Astrocyte of the spinal cord (primary cell): ENCODE measurements at regions not wholly inside any gene's neighbourhood (a gene's known extent, or its start where the extent isn't known, plus 50 kb on each side); places are given as distances from the start of the nearest gene placed in this dataset.

Experiments used
- DNase-seq: peaks from one replicate; pipeline ENCODE4 v3.0.0; 2011; ENCODE audit warnings: low read depth, low spot score
- H3K4me3 ChIP-seq: 2 replicates; pipeline ENCODE4 v1.5.1; 2011; ENCODE audit warnings: low read depth, mild to moderate bottlenecking, low read length, moderate library complexity
- in situ Hi-C: cut with HindIII; loops from 2 replicates; pipeline ENCODE4 v1.10.0; 2017; ENCODE audit warnings: low sequenced_read_pairs
- TF ChIP-seq, protein P1 (sequence below): IDR thresholded peaks from 2 replicates; pipeline ENCODE4 v1.5.1; 2012; ENCODE audit warnings: low read depth, mild to moderate bottlenecking, low read length, inconsistent platforms

DNA sequence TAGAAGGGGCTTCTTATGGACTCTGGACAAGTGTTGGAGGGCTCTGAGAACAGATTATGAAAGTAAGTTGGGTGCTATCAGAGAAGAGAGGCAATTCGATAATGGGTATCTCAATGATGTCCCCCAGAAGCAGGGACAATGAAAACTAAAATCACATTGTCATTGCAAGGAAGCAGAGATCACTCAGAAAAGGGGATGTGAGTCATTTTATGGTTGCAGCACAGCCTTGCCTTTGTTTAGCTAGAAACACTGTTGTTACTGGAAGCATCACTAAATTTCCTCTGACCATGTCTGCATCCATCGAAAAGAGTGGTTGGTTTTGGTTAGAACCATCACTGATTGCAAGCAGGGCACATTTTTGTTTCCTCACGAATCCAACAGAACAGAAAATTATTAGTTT lies 246.8 kb upstream of the NWD2 start:
- TF ChIP-seq, protein P1, sequence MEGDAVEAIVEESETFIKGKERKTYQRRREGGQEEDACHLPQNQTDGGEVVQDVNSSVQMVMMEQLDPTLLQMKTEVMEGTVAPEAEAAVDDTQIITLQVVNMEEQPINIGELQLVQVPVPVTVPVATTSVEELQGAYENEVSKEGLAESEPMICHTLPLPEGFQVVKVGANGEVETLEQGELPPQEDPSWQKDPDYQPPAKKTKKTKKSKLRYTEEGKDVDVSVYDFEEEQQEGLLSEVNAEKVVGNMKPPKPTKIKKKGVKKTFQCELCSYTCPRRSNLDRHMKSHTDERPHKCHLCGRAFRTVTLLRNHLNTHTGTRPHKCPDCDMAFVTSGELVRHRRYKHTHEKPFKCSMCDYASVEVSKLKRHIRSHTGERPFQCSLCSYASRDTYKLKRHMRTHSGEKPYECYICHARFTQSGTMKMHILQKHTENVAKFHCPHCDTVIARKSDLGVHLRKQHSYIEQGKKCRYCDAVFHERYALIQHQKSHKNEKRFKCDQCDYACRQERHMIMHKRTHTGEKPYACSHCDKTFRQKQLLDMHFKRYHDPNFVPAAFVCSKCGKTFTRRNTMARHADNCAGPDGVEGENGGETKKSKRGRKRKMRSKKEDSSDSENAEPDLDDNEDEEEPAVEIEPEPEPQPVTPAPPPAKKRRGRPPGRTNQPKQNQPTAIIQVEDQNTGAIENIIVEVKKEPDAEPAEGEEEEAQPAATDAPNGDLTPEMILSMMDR: no peak

DNA sequence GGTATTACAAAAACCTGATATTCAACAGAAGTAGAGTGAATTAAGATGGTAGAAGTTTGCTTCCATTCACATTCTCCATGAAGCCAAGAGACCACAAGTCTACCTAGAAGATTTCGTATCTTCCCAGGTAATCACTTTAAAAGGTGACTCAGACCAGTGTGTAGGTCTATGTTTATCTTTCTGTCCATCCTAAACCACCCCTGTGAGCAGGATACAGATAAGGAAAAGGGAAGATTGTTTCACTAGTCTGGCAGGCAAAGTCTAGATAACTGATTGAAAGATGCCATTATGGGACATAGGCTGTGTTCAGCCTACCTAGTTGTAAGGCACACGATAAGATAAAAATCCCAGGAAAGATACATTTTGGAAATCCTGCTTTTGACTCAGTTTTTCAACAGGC lies 244.3 kb upstream of the NWD2 start:
- no peak for DNase-seq
- in situ Hi-C loops: no loop called here
- no peak overlapping the region for H3K4me3 ChIP-seq
- TF ChIP-seq, protein P1: no peak

More for the DNA sequence above, 246.8 kb upstream of the NWD2 start:
- in situ Hi-C loops: no loop called here
- no peak overlapping the region for H3K4me3 ChIP-seq
- DNase-seq: peak; percentile 19

DNA sequence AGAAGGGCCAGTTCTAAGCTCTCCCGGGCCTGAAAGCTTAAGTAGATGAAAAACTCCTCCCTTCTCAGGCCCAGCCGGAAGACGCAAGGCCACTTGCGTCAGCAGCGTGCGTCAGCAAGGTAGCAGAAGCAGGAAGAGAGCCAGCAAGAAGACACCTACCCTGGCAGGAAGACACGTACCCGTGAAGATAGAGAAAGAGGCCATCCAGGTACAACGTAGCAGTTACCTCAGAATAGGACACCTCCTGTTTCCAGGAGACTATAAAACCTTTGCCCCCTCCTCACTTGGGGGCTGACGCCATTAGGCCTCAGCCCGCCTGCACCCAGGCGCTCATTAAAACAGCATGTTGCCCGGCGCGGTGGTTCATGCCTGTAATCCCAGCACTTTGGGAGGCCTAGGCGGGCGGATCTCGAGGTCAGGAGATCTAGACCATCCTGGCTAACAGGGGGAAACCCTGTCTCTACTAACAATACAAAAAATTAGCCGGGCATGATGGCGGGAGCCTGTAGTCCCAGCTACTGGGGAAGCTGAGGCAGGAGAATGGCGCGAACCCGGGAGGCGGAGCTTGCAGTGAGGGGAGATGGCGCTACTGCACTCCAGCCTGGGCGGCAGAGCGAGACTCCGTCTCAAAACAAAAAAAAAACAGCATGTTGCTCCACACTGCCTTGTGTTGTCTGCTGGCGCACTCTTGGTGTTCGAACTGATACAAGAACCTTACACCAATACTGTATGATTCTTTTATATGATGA lies 242.7 kb upstream of the NWD2 start:
- TF ChIP-seq, protein P1: no peak
- no peak overlapping the region for H3K4me3 ChIP-seq
- in situ Hi-C loops: no loop called here
- DNase-seq: no peak

DNA sequence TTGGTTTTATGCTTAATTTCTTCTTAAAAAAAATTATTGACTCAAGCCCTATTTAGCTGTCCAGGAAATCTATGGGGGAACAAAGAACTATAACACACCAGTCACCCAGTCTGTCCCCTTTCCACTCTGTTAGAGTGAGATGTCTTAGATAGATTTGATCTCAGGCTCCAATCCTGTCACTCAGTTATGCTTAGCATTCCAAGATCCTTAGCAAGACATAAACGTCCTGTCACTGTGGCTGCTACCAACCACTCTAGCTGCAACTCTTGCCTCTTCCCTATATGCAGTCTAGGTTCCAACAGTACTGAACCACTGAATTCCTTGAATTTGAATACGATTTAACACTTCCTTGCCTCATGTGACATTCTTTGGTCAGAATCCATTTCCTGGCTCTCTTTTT lies 241.9 kb upstream of the NWD2 start:
- TF ChIP-seq, protein P1: no peak
- in situ Hi-C loops: no loop called here
- DNase-seq: no peak
- no peak overlapping the region for H3K4me3 ChIP-seq

DNA sequence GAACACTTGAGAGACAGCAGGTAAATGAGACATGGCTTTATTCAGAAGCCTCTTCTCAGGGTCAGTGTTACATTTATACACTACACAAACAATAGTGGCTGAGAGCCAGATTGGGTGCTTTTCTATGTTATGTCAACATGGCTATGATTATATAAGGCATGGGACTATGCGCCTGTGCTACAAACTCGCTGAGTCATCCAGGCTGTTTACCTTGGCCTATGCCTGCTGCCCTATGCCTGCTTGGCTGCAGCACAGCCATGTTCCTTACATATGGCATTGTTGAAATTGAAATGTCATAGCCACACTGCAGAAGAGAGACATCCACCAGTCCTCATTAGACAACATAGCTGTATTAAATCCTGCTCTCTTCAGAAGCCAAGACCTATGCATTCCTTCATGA lies 236.3 kb upstream of the NWD2 start:
- H3K4me3 ChIP-seq: no peak overlapping the region
- in situ Hi-C loops: no loop called here
- peak; percentile 64 for DNase-seq
- TF ChIP-seq, protein P1: no peak

DNA sequence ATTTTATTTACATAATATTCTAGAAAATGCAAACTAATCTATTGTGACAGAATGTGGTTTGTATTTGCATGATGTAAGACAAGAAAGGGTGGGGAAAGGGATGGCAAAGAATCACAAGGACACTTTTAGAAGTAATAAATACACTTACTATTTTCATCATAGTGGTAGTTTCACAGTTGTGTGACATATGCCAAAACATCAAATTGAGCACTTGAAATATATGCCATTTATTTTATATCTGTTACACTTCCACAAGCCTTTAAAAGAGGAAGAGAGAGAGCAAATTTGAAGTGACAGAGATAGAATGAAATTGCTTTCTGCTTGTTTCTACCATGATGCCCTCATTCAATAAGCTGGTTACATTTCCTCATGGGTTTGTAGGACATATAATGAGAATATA lies 230.0 kb upstream of the NWD2 start:
- no peak overlapping the region for H3K4me3 ChIP-seq
- DNase-seq: no peak
- TF ChIP-seq, protein P1: no peak
- in situ Hi-C loops: no loop called here

DNA sequence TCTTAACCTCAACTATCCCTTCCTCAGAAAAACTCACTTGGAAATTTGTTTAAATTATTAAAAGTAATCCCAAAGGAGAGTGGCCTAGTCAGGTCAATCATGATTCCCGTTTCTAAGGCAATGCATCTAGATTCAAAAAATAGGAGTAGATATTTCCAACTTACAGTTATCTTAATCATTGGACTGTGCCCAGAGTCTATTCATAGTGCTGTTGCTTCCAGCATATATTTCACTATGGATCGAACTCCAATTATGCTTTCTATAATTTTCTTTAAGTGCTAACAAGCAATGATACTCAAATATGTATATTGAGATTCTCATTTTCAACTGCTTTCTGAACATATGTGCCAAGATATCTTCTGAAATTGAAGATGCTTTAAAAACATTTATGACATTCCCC lies 229.2 kb upstream of the NWD2 start:
- H3K4me3 ChIP-seq: no peak overlapping the region
- TF ChIP-seq, protein P1: no peak
- in situ Hi-C loops: no loop called here
- DNase-seq: no peak
